ENCODE measurements at regions not wholly inside any gene's neighbourhood (a gene's known extent, or its start where the extent isn't known, plus 50 kb on each side); places are given as distances from the start of the nearest gene placed in this dataset.

GRCh38 chr22:49590851-49591445, 236.7 kb downstream of the BRD1 start:
- no TSS peak for BruUV-seq (replicated peaks)
- RAD21 ChIA-PET (ENCODE audit: low non-redundant PET in 1 of 2, low total read pairs in 2 of 2, uncharacterized antibody in 2 of 2, unreplicated experiment in 2 of 2) = no interaction called here
- DNase-seq (ENCODE audit: low read depth, low spot score) = no peak

More at GRCh38 chr22:49590851-49591445, 236.7 kb downstream of the BRD1 start:
- H3K9me2 ChIP-seq (ENCODE audit: insufficient read depth) = no peaks in the 10 kb centered on the region
- no peak overlapping the region for H3K27ac ChIP-seq (ENCODE audit: low read depth, low read length)
- no peak for ATAC-seq
- POLR2A ChIA-PET = no interaction called here
- CTCF ChIA-PET = no interaction called here
- peaks cover 0 to 15% of the 10 kb centered on the region in 2 experiments; a peak in 1 of 4 replicates for H3K36me3 ChIP-seq (ENCODE audit: control insufficient read depth in 1 of 2, insufficient read depth in 2 of 2, low read length in 2 of 2)
- intact Hi-C loops (cut with micrococcal nuclease) = no loop called here
- no peak overlapping the region for H2AFZ ChIP-seq (ENCODE audit: low read depth, low read length, poor library complexity, severe bottlenecking)
- no peak overlapping the region for H3K4me2 ChIP-seq (ENCODE audit: low read length)
- H3K4me3 ChIP-seq (replicated peaks in 1 of 2; ENCODE audit: low read depth in 1 of 2, low read length in 2 of 2) = no peak overlapping the region
- TF ChIP-seq EZH2phosphoT487 (IDR thresholded peaks at IDR 0.05; ENCODE audit: borderline replicate concordance) = no peak
- TF ChIP-seq ZBTB33 (IDR thresholded peaks at IDR 0.05; ENCODE audit: extremely low read depth, insufficient replicate concordance, low read length) = no peak
- TF ChIP-seq CTCF (IDR thresholded peaks at IDR 0.05 in 2 of 3, conservative IDR thresholded peaks at IDR 0.05 in 1 of 3; ENCODE audit: borderline replicate concordance in 1 of 3, insufficient read depth in 1 of 3, low read depth in 2 of 3, low read length in 2 of 3) = no peak
- no peak for TF ChIP-seq YY1 (IDR thresholded peaks at IDR 0.05; ENCODE audit: extremely low read depth, insufficient replicate concordance, low read depth, low read length)
- no peak for TF ChIP-seq MAX (IDR thresholded peaks at IDR 0.05)
- no peak for TF ChIP-seq REST (IDR thresholded peaks at IDR 0.05; ENCODE audit: low read depth)
- no peak for TF ChIP-seq SRF (IDR thresholded peaks at IDR 0.05; ENCODE audit: low read depth)
- TF ChIP-seq ZNF274 (IDR thresholded peaks at IDR 0.05; ENCODE audit: low read depth, low read length) = no peak
- no peak for TF ChIP-seq ATF3 (IDR thresholded peaks at IDR 0.05)
- no peak for TF ChIP-seq SIN3A (IDR thresholded peaks at IDR 0.05; ENCODE audit: low read depth)
- no peak for TF ChIP-seq TCF7L2 (IDR thresholded peaks at IDR 0.05; ENCODE audit: borderline replicate concordance, extremely low read depth, insufficient read depth, insufficient read length)
- TF ChIP-seq EZH2 (IDR thresholded peaks at IDR 0.05) = no peak
- no peak for TF ChIP-seq EGR1 (IDR thresholded peaks at IDR 0.05; ENCODE audit: low read depth)
- no peak for TF ChIP-seq JUND (IDR thresholded peaks at IDR 0.05)
- no peak for TF ChIP-seq ELF1 (IDR thresholded peaks at IDR 0.05; ENCODE audit: borderline replicate concordance, low read depth)
- no peak for TF ChIP-seq SP1 (IDR thresholded peaks at IDR 0.05; ENCODE audit: low read depth)
- TF ChIP-seq FOSL1 (IDR thresholded peaks at IDR 0.05; ENCODE audit: low read depth) = no peak
- no peak for TF ChIP-seq POLR2AphosphoS5 (IDR thresholded peaks at IDR 0.05; ENCODE audit: low read depth, low read length)
- no peaks in the 10 kb centered on the region for H3K9me3 ChIP-seq (ENCODE audit: control insufficient read depth in 1 of 2, insufficient read depth in 1 of 2, low read depth in 1 of 2, low read length in 2 of 2)
- H3K9ac ChIP-seq (ENCODE audit: low read length) = no peak overlapping the region
- no peaks in the 10 kb centered on the region for H3K27me3 ChIP-seq (ENCODE audit: insufficient read depth, low read length)
- no peaks in the 10 kb centered on the region for H3K4me1 ChIP-seq (ENCODE audit: control insufficient read depth in 1 of 2, insufficient read depth in 2 of 2, low read length in 2 of 2)
- H4K20me1 ChIP-seq (ENCODE audit: insufficient read depth) = no peaks in the 10 kb centered on the region
- H3K79me2 ChIP-seq (ENCODE audit: insufficient read depth, low read length) = peaks cover 55% of the 10 kb centered on the region
